ENCODE measurements at regions not wholly inside any gene's neighbourhood (a gene's known extent, or its start where the extent isn't known, plus 50 kb on each side); places are given as distances from the start of the nearest gene placed in this dataset.
A peak's percentile ranks its signal among the peaks of the same experiment; 100 is the strongest.

DNA sequence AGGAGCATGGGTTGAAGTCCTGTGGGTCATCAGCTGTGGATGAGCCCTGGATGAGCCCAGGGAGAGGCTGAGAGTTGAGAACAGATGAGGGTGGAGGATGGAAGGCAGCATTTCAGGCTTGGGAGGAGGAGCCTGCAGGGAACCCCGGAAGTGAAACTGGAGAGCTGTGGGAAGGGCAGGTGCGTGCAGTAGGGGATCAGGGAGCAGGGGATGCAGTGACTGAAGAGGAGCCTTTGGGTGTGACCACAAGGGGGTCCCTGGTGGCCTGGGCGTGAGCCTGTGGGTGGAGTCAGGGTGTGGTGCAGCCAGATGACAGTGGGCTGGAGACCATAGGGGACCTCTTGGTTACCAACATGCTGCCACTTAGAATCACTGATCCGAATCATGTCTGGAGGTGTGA is 115.5 kb downstream of the PAPOLA start:
- CTCF ChIA-PET, result interaction anchor here (0.7 kb wide), 1 partner anchor 144 kb away, joined by 3 read pairs; no protein-coding TSS in a partner anchor
- no peak for DNase-seq
- POLR2A ChIA-PET, result no interaction called here
- no peak overlapping the region for H3K27ac Mint-ChIP-seq
- H3K9me3 Mint-ChIP-seq (ENCODE audit: low read depth), result no peaks in the 10 kb centered on the region
- H3K4me1 Mint-ChIP-seq, result no peaks in the 10 kb centered on the region
- H3K36me3 Mint-ChIP-seq (ENCODE audit: low read depth), result no peaks in the 10 kb centered on the region
- peaks cover 11% of the 10 kb centered on the region for H3K27me3 Mint-ChIP-seq
- no peak for ATAC-seq
- intact Hi-C loops (cut with DNase I, micrococcal nuclease), result no loop called here
- H3K4me3 Mint-ChIP-seq, result no peak overlapping the region

DNA sequence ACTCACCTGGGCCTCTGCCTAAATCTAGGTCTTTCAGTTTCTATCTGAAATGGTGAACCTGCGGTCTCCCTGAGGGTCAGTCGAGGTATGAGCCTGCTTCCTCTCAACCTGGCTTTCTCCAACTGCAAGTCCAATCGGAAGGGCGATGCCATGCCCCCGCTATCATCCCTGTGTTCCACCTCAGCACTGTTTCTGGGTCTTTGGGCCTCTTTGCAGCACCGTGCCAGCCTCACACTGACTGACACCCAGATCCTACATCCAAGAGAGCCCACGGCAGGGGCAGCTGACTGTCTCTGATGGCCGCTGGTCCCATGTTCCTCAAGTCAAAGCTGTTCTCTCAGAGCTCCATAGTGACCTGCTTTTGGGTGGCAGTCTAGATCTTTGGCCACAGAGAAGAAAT is 120.7 kb downstream of the PAPOLA start:
- CTCF ChIA-PET, result interaction anchor here (1.3 kb wide), 1 partner anchor 104 kb away, joined by 3 read pairs; no protein-coding TSS in a partner anchor
- POLR2A ChIA-PET, result no interaction called here
- DNase-seq (no peak), ATAC-seq (no peak)
- H3K9me3 Mint-ChIP-seq (ENCODE audit: low read depth), result no peaks in the 10 kb centered on the region
- intact Hi-C loops (cut with DNase I, micrococcal nuclease), result no loop called here
- H3K27me3 Mint-ChIP-seq, result peaks cover 6% of the 10 kb centered on the region
- H3K4me3 Mint-ChIP-seq, result no peak overlapping the region
- no peaks in the 10 kb centered on the region for H3K4me1 Mint-ChIP-seq
- H3K36me3 Mint-ChIP-seq (ENCODE audit: low read depth), result no peaks in the 10 kb centered on the region
- H3K27ac Mint-ChIP-seq, result no peak overlapping the region

DNA sequence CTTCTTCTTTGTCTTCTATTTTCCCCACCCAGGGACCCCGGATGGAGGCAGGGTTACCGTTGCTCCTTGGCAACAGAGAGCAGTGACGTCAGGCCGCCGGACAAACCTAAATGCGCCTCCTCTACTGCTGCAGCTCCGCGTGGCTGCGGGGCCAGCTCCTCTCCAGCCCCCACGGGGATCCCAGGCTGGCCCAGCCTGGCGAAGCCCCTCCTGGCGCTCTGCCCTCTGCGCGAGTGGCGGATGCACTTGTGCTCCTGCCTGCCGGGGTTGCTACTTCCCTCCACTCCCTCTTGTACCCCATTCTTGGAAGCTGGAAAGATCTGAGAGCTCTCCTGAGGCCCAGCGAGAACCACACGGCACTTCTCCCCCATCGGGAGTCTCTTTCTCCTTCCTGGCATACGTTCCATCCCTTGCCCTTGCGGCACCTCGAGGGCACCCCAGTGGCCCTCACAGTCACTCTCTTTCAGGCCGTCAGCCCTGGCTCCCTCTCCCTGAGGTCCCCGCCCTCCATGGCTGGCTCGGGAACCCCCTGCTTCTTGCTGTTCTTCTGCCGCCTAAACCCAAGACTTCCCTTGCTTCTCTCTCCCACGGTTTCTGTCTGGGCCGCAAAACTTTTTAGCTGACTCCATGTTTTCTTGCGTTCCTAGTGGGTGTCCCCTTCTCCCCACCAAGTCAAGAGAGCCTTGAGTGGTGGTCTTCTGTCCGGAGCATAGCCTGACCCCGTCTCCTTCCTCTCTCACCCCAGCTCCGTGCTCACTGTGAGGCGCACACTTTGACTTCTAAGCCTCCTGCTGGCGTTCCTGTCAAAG is 121.7 kb downstream of the PAPOLA start:
- ChIA-PET CTCF (interaction anchor here (1.3 kb wide), 1 partner anchor 105 kb away, joined by 3 read pairs; no protein-coding TSS in a partner anchor), POLR2A (no interaction called here)
- H3K9me3 Mint-ChIP-seq (ENCODE audit: low read depth), result no peaks in the 10 kb centered on the region
- DNase-seq (no peak), ATAC-seq (no peak)
- peaks cover 6% of the 10 kb centered on the region for H3K27me3 Mint-ChIP-seq
- H3K4me3 Mint-ChIP-seq, result no peak overlapping the region
- H3K27ac Mint-ChIP-seq, result no peak overlapping the region
- no peaks in the 10 kb centered on the region for H3K36me3 Mint-ChIP-seq (ENCODE audit: low read depth)
- intact Hi-C loops (cut with DNase I, micrococcal nuclease), result no loop called here
- H3K4me1 Mint-ChIP-seq, result no peaks in the 10 kb centered on the region

DNA sequence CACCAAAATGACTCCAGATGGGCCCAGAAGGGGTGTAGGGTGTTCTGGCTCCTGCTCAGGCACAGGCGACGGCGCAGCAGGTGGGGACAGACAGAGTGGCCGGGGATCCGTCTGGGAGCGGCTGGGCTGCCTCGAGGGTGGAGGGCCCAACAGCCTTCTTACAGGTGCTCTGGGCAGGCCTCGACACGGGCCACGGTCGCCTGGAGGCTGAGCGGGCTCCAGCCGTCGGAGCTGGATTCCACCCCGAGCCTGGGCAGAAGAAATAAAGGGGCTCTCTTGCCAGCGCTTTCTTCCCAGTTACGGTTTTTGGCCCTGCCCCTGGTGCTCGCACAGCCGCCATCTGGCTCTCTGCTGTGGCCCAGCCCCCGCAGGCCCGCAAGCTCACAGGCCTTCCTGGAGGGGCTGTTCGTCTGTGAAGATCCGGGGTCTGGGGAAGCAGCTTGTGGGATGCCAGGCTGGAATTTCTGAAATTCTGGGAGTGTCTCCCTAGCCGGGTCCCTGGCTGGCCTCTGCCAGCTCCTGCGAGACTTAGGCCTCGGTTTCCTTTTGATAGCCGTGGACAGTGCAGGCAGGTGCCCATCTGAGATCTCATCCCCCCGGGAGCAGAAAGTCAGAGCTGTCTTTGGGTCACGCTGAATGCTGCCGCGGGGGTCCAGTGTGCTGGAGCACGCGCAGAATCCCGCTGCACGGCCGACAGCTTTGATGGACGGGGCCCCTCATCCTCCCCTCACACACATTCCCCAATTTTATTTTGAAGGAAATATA is 122.7 kb downstream of the PAPOLA start:
- H3K4me1 Mint-ChIP-seq, result no peaks in the 10 kb centered on the region
- intact Hi-C loops (cut with DNase I, micrococcal nuclease), result no loop called here
- no peaks in the 10 kb centered on the region for H3K36me3 Mint-ChIP-seq (ENCODE audit: low read depth)
- H3K27ac Mint-ChIP-seq, result no peak overlapping the region
- POLR2A ChIA-PET, result no interaction called here
- no peak for ATAC-seq
- H3K27me3 Mint-ChIP-seq, result peaks cover 6% of the 10 kb centered on the region
- CTCF ChIA-PET, result no interaction called here
- DNase-seq, result no peak
- H3K4me3 Mint-ChIP-seq, result no peak overlapping the region
- no peaks in the 10 kb centered on the region for H3K9me3 Mint-ChIP-seq (ENCODE audit: low read depth)

DNA sequence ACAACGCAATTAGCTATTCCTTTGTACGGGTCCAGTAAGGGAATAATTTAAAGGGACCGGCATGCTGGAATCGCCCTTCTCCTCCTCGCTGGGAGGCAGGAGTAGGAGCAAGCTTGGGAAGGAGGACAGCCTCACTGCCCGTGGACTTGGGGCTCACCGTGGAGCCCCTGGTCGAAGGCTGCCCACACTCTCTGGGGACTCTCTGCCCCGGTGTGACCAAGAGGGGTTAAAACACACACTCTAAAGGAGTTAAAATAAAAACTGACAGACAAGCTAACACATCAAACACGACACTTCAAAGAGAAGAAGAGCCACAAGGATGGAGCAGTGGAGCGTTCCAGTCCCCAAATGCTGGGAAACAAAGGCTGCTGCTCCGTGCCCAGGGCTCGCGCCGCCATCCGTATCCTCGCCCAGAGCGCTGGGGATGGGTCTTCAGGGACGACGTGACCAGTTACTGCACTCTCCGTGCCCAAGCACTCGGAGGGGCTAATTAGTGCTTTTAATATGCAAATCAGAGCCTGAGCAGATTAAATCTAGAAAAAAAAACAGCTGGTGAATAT is 123.3 kb downstream of the PAPOLA start:
- POLR2A ChIA-PET, result no interaction called here
- no peaks in the 10 kb centered on the region for H3K36me3 Mint-ChIP-seq (ENCODE audit: low read depth)
- CTCF ChIA-PET, result no interaction called here
- no peak overlapping the region for H3K27ac Mint-ChIP-seq
- H3K27me3 Mint-ChIP-seq, result peaks cover 6% of the 10 kb centered on the region
- intact Hi-C loops (cut with DNase I, micrococcal nuclease), result no loop called here
- no peak for ATAC-seq
- no peaks in the 10 kb centered on the region for H3K9me3 Mint-ChIP-seq (ENCODE audit: low read depth)
- H3K4me3 Mint-ChIP-seq, result no peak overlapping the region
- H3K4me1 Mint-ChIP-seq, result no peaks in the 10 kb centered on the region
- no peak for DNase-seq

DNA sequence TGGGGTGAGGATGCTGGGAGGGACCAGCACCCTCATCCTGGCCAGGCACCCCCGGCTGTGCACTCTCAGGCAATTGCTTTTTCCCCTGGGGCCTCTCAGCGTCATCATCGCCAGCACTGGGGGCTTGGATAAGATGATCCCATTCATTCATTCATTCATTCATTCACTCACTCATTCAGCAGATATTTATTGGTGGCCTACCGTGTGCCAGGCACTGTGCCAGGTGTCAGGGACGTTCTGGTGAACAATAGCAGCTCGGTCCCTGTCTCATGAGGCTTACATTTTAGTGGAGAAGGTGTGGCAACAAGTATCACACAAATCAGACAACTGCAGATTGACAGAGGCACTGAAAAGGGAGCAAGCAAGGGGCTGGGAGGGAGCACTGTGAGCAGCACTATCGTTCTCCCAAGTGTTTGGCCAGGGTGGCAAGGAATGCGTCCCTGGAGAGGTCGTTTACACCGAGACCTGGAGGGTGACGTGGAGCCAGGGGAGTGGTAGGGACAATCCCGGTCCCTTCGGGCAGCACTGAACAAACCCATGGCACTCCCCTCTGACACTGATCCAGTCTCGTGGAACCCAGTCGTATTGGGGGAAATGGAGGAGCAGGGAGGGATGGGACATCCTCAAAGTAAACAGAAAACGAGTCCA is 124.1 kb downstream of the PAPOLA start:
- Mint-ChIP-seq H3K36me3 (ENCODE audit: low read depth) (no peaks in the 10 kb centered on the region), H3K4me1 (no peaks in the 10 kb centered on the region), H3K9me3 (ENCODE audit: low read depth) (no peaks in the 10 kb centered on the region), H3K27me3 (peaks cover 6% of the 10 kb centered on the region), H3K4me3 (no peak overlapping the region), H3K27ac (peak overlapping the region; percentile 15)
- CTCF ChIA-PET, result no interaction called here
- no peak for ATAC-seq
- no peak for DNase-seq
- intact Hi-C loops (cut with DNase I, micrococcal nuclease), result no loop called here
- POLR2A ChIA-PET, result no interaction called here

DNA sequence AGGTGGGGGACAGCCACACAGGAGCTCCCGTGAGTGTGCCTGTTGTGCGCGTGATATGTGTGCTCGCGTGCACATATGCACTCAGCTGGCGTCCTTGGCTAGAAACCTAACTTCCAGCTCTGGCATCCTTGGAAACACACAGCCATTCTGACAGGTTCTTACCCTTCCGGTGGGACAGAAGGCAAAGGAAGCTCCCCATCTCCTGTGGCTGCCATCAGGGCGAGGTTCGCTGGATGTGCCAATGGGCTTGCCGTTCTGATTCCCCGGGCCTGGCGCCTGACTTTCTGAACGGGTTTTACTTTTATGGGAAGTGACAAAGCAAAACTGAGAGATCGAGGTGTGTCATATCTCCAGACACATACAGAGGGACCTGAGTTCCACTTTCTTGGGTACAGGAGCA is 124.7 kb downstream of the PAPOLA start:
- ATAC-seq (peak; percentile 92), DNase-seq (peak; percentile 70)
- Mint-ChIP-seq H3K9me3 (ENCODE audit: low read depth) (no peaks in the 10 kb centered on the region), H3K27ac (no peak overlapping the region), H3K4me3 (no peak overlapping the region), H3K27me3 (peaks cover 6% of the 10 kb centered on the region), H3K36me3 (ENCODE audit: low read depth) (no peaks in the 10 kb centered on the region), H3K4me1 (no peaks in the 10 kb centered on the region)
- intact Hi-C loops (cut with DNase I, micrococcal nuclease), result no loop called here
- POLR2A ChIA-PET, result no interaction called here
- CTCF ChIA-PET, result no interaction called here

DNA sequence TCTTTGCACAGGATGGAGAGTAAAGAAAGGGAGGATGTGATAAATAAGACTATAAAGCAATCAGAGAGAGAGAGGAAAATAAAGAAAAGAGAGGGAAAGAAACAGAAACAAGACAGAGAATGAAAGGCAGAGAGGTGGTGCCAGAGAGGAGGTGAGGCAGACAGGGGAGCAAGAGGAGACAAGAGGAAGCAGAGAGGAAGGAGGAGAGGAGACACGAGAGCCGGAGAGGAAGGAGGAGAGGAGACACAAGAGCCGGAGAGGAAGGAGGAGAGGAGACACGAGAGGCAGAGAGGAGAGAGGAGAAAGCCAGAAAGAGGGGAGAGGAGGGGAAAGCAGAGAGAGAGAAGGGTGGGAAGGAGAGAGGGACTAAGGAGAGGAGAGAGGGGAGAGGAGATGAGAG is 125.2 kb downstream of the PAPOLA start:
- no peak overlapping the region for H3K27ac Mint-ChIP-seq
- POLR2A ChIA-PET, result no interaction called here
- DNase-seq (no peak), ATAC-seq (peak; percentile 42)
- CTCF ChIA-PET, result no interaction called here
- intact Hi-C loops (cut with DNase I, micrococcal nuclease), result no loop called here
- H3K9me3 Mint-ChIP-seq (ENCODE audit: low read depth), result no peaks in the 10 kb centered on the region
- no peaks in the 10 kb centered on the region for H3K4me1 Mint-ChIP-seq
- H3K27me3 Mint-ChIP-seq, result peaks cover 6% of the 10 kb centered on the region
- no peak overlapping the region for H3K4me3 Mint-ChIP-seq
- no peaks in the 10 kb centered on the region for H3K36me3 Mint-ChIP-seq (ENCODE audit: low read depth)

DNA sequence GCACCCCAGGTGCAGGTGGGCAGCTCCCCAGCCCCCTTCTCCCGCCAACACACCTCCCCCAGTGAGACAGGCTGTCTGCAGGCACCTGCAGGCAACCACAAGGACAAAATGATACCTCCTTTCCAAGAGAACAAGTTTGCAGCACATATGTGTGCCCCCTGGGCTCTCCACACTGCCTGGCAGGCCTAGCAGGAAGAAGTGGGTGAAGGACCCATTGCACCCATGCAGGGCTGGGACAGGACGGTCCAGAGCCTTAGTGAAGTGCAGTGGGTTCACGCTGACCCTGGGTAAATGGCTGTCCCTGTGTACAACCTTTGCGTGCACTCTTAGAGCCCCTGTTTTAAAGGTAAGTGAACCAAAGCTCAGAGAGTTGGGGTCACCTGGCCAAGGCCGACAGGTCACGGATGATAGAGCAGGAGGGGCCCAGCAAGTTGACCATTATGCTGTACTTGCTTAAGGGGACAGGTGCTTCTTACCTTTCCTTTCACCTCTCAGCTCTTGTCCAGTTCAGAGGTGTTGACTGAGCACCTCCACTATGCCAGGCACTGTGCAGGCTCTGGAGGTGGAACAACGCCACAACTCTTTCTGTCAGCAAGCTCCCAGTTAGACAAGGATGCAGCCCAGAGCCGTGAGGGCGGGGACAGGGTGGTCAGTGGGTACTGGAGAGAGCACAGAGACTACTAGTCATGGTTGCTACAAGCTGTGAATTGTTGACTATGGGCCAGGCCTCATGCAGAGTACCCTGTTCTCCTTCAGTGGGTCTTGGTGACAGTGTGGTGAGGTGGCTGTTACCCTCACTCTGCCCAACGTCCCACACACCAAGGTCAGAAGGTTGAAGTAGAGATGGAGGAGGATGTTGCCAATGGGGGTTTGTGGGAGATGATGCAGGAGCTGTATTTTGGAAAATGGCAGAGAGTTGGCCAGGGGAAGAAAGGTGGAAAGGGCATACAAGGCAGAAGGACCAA is 125.9 kb downstream of the PAPOLA start:
- H3K36me3 Mint-ChIP-seq (ENCODE audit: low read depth), result no peaks in the 10 kb centered on the region
- H3K4me1 Mint-ChIP-seq, result no peaks in the 10 kb centered on the region
- ChIA-PET CTCF (no interaction called here), POLR2A (no interaction called here)
- H3K27ac Mint-ChIP-seq, result no peak overlapping the region
- H3K27me3 Mint-ChIP-seq, result peaks cover 4% of the 10 kb centered on the region
- H3K4me3 Mint-ChIP-seq, result no peak overlapping the region
- DNase-seq (no peak), ATAC-seq (no peak)
- intact Hi-C loops (cut with DNase I, micrococcal nuclease), result no loop called here
- no peaks in the 10 kb centered on the region for H3K9me3 Mint-ChIP-seq (ENCODE audit: low read depth)

DNA sequence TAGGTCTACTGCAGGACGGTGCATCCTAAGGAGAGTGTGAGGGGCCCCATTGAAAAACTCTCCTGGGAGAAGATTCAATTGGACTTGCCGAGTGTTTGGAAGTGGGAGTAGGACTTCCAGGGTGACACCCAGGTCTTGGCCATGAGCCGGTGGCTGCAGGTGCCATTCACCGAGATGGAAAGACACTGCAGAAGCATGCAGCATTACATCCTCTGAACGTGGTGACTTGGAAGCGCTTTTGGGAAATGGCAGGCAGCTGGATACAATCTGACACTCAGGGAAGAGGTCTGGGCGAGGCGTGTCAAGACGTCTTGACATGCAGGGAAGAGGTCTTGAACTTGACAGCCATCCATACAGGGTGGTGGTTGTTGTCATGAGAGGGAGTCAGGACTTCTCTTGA is 126.9 kb downstream of the PAPOLA start:
- no peak overlapping the region for H3K27ac Mint-ChIP-seq
- DNase-seq, result no peak
- H3K36me3 Mint-ChIP-seq (ENCODE audit: low read depth), result no peaks in the 10 kb centered on the region
- intact Hi-C loops (cut with DNase I, micrococcal nuclease), result no loop called here
- H3K9me3 Mint-ChIP-seq (ENCODE audit: low read depth), result no peaks in the 10 kb centered on the region
- peaks cover 4% of the 10 kb centered on the region for H3K27me3 Mint-ChIP-seq
- ATAC-seq, result no peak
- no peak overlapping the region for H3K4me3 Mint-ChIP-seq
- ChIA-PET POLR2A (no interaction called here), CTCF (no interaction called here)
- H3K4me1 Mint-ChIP-seq, result no peaks in the 10 kb centered on the region

All from activated CD4-positive, alpha-beta T cell treated with anti-CD3 and anti-CD28 coated beads for 36 hours (primary cell).